Fibroblast of lung (primary cell): ENCODE measurements at regions not wholly inside any gene's neighbourhood (a gene's known extent, or its start where the extent isn't known, plus 50 kb on each side); places are given as distances from the start of the nearest gene placed in this dataset.

Experiments
- DNase-seq, 2 donors: peaks; one replicate each; pipeline versions ENCODE4 v3.0.0 to v3.0.0-alpha.2; 2010; ENCODE audit warnings: low read depth in 2 of 2
- H2AFZ ChIP-seq: 2 replicates; pipeline ENCODE4 v1.5.1; 2012; ENCODE audit warnings: low read length, control low read depth, inconsistent platforms
- H3K27ac ChIP-seq: 2 replicates; pipeline ENCODE4 v1.5.1; 2011; ENCODE audit warnings: low read length, control low read depth; ENCODE audit not compliant: insufficient read depth
- H3K27me3 ChIP-seq: 2 replicates; pipeline ENCODE4 v1.5.1; 2011; ENCODE audit warnings: mild to moderate bottlenecking, low read length; ENCODE audit not compliant: control insufficient read depth, insufficient read depth
- H3K36me3 ChIP-seq: 2 replicates; pipeline ENCODE4 v1.5.1; 2011; ENCODE audit warnings: low read length; ENCODE audit not compliant: control insufficient read depth, insufficient read depth
- H3K4me1 ChIP-seq: 2 replicates; pipeline ENCODE4 v1.5.1; 2011; ENCODE audit warnings: low read length; ENCODE audit not compliant: control insufficient read depth, insufficient read depth; ENCODE audit errors: extremely low read depth
- H3K4me2 ChIP-seq: 2 replicates; pipeline ENCODE4 v1.5.1; 2011; ENCODE audit warnings: low read length, control low read depth; ENCODE audit not compliant: insufficient read depth; ENCODE audit errors: extremely low read depth
- H3K4me3 ChIP-seq, 4 experiments: fragments of 200-600 bp in 1 of 4; sonication (generic) in 1 of 4; replicated peaks in 1 of 4; 2 replicates each; pipeline ENCODE4 v1.5.1; 2011 to 2016; ENCODE audit warnings: low read length in 4 of 4, low read depth in 3 of 4, mild to moderate bottlenecking in 3 of 4, control low read depth in 2 of 4, inconsistent platforms in 1 of 4, mixed read lengths in 1 of 4; ENCODE audit not compliant: insufficient read depth in 1 of 4; ENCODE audit errors: control extremely low read depth in 1 of 4
- H3K79me2 ChIP-seq: 2 replicates; pipeline ENCODE4 v1.5.1; 2012; ENCODE audit warnings: mild to moderate bottlenecking, low read length, inconsistent platforms; ENCODE audit not compliant: control insufficient read depth, insufficient read depth
- H3K9ac ChIP-seq: 2 replicates; pipeline ENCODE4 v1.5.1; 2011; ENCODE audit warnings: mild to moderate bottlenecking, low read length, control low read depth; ENCODE audit not compliant: insufficient read depth
- H3K9me3 ChIP-seq: 2 replicates; pipeline ENCODE4 v1.5.1; 2012; ENCODE audit warnings: low read depth, low read length; ENCODE audit not compliant: control insufficient read depth, insufficient read depth
- H4K20me1 ChIP-seq: 2 replicates; pipeline ENCODE4 v1.5.1; 2011; ENCODE audit warnings: low read length; ENCODE audit not compliant: control insufficient read depth, insufficient read depth; ENCODE audit errors: extremely low read depth
- CTCF ChIP-seq, 2 donors: IDR thresholded peaks in 1 of 2; conservative IDR thresholded peaks in 1 of 2; 1 replicate in 1 of 2; 2 replicates in 1 of 2; pipeline ENCODE4 v1.5.1; 2011 to 2012; ENCODE audit warnings: low read length in 2 of 2, control low read depth in 1 of 2, inconsistent platforms in 1 of 2, low read depth in 1 of 2, mild to moderate bottlenecking in 1 of 2
- EZH2 ChIP-seq: IDR thresholded peaks from 2 replicates; pipeline ENCODE4 v1.5.1; 2012; ENCODE audit warnings: low read length, control low read depth, mild to moderate bottlenecking; ENCODE audit errors: missing control alignments

GRCh38 chr6:104404377-104404776 is 455.3 kb downstream of the HACE1 start:
- Histone ChIP-seq H3K27ac (no peak overlapping the region), H3K4me2 (no peak overlapping the region), H3K27me3 (no peaks in the 10 kb centered on the region), H2AFZ (no peak overlapping the region), H3K4me3 (no peak overlapping the region), H3K9ac (no peak overlapping the region), H3K36me3 (no peaks in the 10 kb centered on the region), H3K79me2 (no peaks in the 10 kb centered on the region), H3K9me3 (no peaks in the 10 kb centered on the region), H3K4me1 (no peaks in the 10 kb centered on the region), H4K20me1 (no peaks in the 10 kb centered on the region)
- no peak for DNase-seq
- no peak for TF ChIP-seq EZH2

- Histone ChIP-seq H3K4me2 (no peak overlapping the region), H3K36me3 (no peaks in the 10 kb centered on the region), H3K9ac (no peak overlapping the region), H2AFZ (no peak overlapping the region), H3K4me1 (no peaks in the 10 kb centered on the region), H3K79me2 (no peaks in the 10 kb centered on the region), H3K27ac (no peak overlapping the region), H3K9me3 (no peaks in the 10 kb centered on the region), H4K20me1 (no peaks in the 10 kb centered on the region), H3K4me3 (no peak overlapping the region), H3K27me3 (no peaks in the 10 kb centered on the region)
- no peak for TF ChIP-seq CTCF (conservative IDR thresholded peaks at IDR 0.05 in 1 of 2, IDR thresholded peaks at IDR 0.05 in 1 of 2; ENCODE audit: low read depth in 1 of 2, low read length in 2 of 2)
- TF ChIP-seq EZH2 = no peak
- no peak for DNase-seq
Measured at GRCh38 chr6:104402572-104402971, 457.1 kb downstream of the HACE1 start.

DNA sequence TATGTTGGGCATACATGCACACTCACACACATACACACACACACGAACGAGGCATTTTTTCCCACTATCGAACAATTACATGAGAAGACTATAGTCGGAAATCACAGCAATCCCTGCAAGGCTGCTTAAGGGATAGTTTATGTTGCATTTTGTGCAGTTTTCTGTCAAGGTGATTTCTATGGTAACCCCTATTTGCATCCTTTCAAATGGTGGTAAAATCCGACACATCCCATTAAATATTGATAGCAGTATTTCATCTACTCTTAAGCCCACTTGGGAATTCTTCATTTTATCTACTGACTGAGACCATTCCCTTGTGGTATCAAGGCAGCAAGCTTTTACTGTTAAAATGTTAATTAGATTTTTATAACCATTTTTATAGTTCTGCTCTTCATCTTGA is 457.8 kb downstream of the HACE1 start:
- no peaks in the 10 kb centered on the region for H3K36me3 ChIP-seq
- no peak for DNase-seq
- H2AFZ ChIP-seq = no peak overlapping the region
- no peaks in the 10 kb centered on the region for H3K27me3 ChIP-seq
- H3K9me3 ChIP-seq = no peaks in the 10 kb centered on the region
- H3K4me2 ChIP-seq = no peak overlapping the region
- TF ChIP-seq CTCF (conservative IDR thresholded peaks at IDR 0.05 in 1 of 2, IDR thresholded peaks at IDR 0.05 in 1 of 2; ENCODE audit: low read depth in 1 of 2, low read length in 2 of 2) (no peak), EZH2 (no peak)
- H3K79me2 ChIP-seq = no peaks in the 10 kb centered on the region
- H3K4me3 ChIP-seq = no peak overlapping the region
- H4K20me1 ChIP-seq = no peaks in the 10 kb centered on the region
- H3K27ac ChIP-seq = no peak overlapping the region
- no peak overlapping the region for H3K9ac ChIP-seq
- no peaks in the 10 kb centered on the region for H3K4me1 ChIP-seq
